RWPE1 (cell line): ENCODE measurements at regions not wholly inside any gene's neighbourhood (a gene's known extent, or its start where the extent isn't known, plus 50 kb on each side); places are given as distances from the start of the nearest gene placed in this dataset.

Experiments
- CTCF ChIA-PET: fragments of 350-600 bp; sonication (Branson Sonifier 250); formaldehyde crosslinking; extraction: SDS; loops from one replicate; lab custom pipeline; 2021; lab: Yijun Ruan, JAX
- POLR2A ChIA-PET: fragments of 400-600 bp; formaldehyde crosslinking; extraction: SDS; loops from one replicate; lab custom pipeline; 2020; ENCODE audit warnings: antibody characterized with exemption; ENCODE audit not compliant: low non-redundant PET; lab: Yijun Ruan, JAX
- DNase-seq: peaks from one replicate; pipeline ENCODE4 v3.0.0; 2012; ENCODE audit warnings: low spot score
- H3K27ac ChIP-seq: fragments of 450-650 bp; 2 replicates; pipeline ENCODE4 v1.5.1; 2017
- TF ChIP-seq, protein P1 (sequence below): fragments of 450-650 bp; conservative IDR thresholded peaks from 2 replicates; pipeline ENCODE4 v1.5.1; 2017; ENCODE audit warnings: low read depth, mild to moderate bottlenecking

DNA sequence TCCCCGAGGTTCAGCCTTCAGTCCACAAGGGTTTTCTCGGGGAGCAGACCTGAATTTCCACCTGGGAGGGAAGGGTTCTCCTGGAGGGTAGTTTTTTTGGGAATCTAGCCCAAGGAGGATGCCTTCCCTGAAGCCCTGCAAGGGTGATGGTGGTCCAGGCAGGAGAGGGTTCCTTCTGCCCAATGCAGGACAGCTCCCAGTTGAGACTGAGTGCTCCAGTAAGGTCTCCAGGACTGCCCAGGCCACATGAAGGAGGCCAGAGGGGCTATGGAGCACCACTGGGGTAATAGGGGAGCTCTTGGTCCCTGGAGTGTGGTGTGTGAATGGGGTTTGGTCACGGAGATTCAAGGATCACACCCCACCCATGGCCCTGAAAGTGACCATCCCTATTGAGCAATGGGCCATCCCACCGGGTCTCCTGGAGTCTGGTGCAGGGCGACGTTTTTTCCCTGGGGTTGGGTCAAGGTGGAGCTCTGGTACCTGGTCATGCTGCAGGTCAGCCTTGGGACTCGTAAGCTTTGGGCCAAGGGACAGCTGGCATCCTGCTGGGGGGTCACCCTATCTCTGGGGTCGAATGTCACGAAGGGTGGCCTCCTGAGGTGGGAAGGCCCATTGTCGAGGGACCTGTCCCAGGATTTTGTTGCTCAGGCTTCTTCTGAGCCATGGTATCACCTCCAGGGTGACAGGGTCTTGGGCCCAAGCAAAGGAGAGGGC lies 196.5 kb downstream of the UBE3A start:
- DNase-seq: no peak
- TF ChIP-seq, protein P1, sequence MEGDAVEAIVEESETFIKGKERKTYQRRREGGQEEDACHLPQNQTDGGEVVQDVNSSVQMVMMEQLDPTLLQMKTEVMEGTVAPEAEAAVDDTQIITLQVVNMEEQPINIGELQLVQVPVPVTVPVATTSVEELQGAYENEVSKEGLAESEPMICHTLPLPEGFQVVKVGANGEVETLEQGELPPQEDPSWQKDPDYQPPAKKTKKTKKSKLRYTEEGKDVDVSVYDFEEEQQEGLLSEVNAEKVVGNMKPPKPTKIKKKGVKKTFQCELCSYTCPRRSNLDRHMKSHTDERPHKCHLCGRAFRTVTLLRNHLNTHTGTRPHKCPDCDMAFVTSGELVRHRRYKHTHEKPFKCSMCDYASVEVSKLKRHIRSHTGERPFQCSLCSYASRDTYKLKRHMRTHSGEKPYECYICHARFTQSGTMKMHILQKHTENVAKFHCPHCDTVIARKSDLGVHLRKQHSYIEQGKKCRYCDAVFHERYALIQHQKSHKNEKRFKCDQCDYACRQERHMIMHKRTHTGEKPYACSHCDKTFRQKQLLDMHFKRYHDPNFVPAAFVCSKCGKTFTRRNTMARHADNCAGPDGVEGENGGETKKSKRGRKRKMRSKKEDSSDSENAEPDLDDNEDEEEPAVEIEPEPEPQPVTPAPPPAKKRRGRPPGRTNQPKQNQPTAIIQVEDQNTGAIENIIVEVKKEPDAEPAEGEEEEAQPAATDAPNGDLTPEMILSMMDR: no peak
- ChIA-PET POLR2A (no interaction called here), CTCF (no interaction called here)
- no peak overlapping the region for H3K27ac ChIP-seq

- no peak overlapping the region for H3K27ac ChIP-seq
- ChIA-PET CTCF (no interaction called here), POLR2A (no interaction called here)
- TF ChIP-seq, protein P1: no peak
- DNase-seq: no peak
Measured at GRCh38 chr15:25242957-25243799, 195.6 kb downstream of the UBE3A start.

DNA sequence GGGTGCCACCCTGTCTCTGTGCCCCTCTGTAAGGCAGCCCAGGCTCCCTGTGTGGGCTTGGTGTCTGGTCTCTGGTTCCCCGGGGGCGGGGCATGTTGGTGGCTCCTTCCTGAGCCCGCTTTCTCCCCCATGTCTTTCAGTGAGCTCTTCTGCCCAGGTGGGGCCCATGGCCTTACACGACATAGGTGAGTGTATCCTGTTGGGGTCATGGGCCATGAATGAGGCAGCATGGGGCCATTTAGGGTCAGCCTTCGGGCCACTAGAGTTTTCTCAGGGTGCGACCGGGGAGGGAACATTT lies 195.1 kb downstream of the UBE3A start:
- POLR2A ChIA-PET: no interaction called here
- DNase-seq: no peak
- TF ChIP-seq, protein P1: no peak
- CTCF ChIA-PET: no interaction called here
- H3K27ac ChIP-seq: no peak overlapping the region

DNA sequence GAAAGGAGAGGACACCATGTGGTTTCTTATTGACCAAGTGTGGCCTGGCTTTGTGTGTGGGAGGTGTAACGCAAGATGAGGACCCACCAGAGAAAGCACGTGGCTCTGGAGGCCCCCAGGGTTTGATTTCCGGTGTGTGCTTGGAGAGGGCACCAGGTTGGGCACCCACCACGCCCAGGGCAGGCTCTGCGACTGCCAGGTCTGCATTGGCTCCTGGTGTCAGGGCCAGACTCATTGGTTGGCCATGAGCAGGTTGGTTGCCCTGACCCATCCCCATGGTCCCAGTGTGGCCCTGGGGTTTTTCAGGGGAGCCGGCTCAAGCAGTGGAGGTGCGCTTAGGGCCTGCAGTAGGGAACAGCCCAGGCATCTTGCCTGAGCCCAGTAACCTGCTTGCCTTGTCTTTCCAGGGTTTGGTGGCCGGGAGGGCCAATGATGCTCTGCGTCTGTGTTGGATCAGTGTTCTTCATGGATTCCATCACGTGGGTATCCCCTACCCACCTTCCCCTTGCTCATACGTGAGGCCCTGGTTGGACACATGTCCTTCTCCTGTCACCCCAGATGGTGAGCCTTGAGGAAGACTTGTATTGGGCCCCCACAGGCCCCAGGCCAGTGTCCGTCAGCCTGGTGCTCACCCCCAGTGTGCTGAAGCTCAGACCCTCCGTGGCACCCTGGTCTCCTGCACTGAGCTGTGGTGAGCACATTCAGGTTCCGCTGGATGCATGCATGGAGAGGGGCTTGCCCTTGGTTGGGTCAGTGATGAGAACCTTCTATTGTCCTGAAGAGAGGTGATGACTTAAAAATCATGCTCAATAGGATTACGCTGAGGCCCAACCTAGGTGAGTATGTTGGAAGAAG lies 193.9 kb downstream of the UBE3A start:
- POLR2A ChIA-PET: no interaction called here
- TF ChIP-seq, protein P1: no peak
- CTCF ChIA-PET: no interaction called here
- no peak for DNase-seq
- H3K27ac ChIP-seq: no peak overlapping the region

DNA sequence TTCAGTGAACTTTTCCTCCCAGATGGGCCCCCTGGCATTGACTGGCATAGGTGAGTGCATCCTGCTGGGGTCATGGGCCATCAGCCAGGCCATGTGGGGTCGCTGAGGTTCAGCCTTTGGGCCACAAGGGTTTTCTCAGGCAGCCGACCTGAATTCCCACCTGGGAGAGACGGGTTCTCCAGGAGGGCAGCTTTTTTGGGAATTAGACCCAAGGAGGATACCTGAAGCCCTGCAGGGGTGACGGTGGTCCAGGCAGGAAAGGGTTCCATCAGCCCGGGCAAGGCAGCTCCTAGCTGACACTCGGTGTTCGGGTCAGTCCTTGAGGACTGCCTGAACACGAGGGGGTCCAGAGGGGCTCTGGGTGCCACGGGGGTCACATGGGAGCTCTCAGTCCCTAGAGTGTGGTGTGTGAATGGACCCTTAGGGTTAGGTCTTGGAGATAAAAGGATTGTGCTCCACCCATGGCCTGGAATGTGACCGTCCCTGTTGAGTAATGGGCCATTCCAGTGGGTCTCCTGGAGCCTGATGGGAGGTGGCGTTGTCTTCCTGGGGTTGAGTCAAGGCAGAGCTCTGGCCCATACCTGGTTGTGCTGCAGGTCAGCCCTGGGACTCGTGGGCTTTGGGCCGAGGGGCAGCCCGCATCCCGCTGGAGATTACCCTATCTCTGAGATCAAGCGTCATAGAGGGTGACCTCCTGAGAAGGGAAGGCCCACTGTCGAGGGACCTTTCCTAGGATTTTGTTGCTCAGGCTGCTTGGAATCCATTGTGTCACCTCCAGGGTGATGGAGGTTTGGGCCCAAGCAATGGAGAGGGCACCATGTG lies 192.8 kb downstream of the UBE3A start:
- no peak overlapping the region for H3K27ac ChIP-seq
- ChIA-PET POLR2A (no interaction called here), CTCF (no interaction called here)
- TF ChIP-seq, protein P1: no peak
- no peak for DNase-seq
